ENCODE measurements at regions not wholly inside any gene's neighbourhood (a gene's known extent, or its start where the extent isn't known, plus 50 kb on each side); places are given as distances from the start of the nearest gene placed in this dataset.
"Not testable (repeated sequence)": the region's sequence is repeated elsewhere in the genome, so short reads cannot be mapped to it uniquely, and the experiment has no call there.

- DNase-seq = no peak
Measured at GRCh38 chr14:83533734-83534133, 1996.2 kb upstream of the FLRT2 start.

DNA sequence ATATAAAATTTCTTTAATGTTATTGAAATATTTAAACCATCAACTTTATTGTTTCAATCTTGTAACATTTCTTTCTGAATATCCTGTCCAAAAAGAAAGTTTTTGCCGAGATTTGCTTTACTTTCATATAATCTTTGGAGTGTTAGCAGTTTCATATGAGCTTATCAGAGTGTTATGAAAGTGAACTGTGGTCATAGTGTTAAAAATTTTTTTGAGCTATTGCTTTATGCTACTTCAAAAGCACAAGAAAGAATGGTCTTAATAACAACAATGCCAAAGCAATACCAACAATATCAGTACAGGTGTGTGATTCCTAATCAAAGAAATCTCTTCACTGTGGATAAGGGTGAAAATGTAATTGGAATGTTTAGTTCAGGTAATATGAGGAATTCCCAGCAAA is 1994.9 kb upstream of the FLRT2 start:
- no peak for DNase-seq

DNA sequence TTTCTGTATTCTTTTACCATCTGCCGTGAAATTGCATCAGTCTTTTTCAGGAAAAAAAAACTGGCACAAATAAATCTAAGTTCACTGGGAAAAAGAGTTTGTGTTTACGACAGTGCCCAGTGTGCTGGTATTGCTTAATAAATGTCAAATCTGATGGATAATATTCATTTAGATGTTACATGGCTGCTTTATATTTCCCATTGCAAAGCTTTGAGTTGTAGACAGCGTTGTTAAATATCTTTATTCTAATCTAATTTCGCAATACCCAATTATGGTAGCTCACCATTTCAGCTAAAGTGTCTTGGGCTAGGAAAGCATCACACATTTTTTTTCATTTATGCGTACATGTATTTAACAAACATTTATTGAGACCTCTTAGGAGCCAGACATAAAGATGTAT is 1994.5 kb upstream of the FLRT2 start:
- DNase-seq = no peak

- no peak for DNase-seq
Measured at GRCh38 chr14:83541147-83541546, 1988.8 kb upstream of the FLRT2 start.

- no peak for DNase-seq
Measured at GRCh38 chr14:83548061-83548839, 1981.7 kb upstream of the FLRT2 start.

GRCh38 chr14:83556065-83556464 is 1973.9 kb upstream of the FLRT2 start:
- DNase-seq = no peak

DNA sequence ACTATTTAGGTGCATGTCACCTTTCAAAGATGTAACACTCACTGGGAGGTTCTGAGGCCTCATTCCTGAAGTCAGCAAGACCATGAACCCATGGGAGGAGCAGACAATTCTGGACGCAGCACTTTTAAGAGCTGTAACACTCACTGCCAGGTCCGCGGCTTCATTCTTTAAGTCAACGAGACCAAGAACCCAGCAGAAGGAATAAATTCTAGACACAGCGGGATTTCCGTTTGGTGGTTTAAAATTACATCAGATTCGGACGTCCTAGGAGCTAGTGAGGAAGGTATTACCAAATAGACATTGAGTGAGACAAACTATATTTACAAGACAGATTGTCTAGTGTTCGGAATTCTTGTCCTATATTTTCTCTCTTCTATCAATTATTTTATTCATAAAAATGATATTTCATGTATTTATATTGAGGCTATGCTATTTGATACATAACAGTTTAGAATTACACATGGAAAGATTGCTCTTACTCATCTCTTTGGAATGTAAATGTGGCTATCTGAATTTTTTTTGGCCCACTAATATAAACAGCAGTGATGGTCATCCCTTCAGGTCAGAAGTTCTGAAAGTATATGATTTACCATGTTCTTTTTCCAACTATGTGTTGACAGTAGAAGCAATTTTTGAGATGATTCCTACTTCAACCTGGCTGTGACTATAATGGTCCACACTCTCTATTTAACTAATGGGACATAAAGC is 1973.0 kb upstream of the FLRT2 start:
- no peak for DNase-seq

DNA sequence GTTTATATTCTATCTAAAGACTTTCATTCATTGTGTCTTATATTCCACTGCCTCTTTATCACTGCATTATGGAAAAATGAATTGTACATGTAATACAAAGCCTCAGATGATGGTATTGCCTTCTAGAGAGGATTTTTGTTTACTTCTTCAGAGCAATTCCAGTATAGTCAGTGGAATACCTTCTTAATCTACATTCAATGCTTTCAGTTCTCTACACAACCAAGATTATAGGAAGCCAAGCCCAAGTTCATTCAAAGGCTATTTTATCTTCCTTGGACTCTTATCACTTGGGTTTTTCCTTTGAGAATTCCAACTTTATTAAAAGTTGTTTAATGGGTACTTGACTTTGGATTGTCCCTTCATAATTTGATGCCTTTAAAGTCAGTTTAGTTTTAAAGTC is 1971.0 kb upstream of the FLRT2 start:
- no peak for DNase-seq

- DNase-seq = no peak
Measured at GRCh38 chr14:83559721-83560120, 1970.2 kb upstream of the FLRT2 start.

GRCh38 chr14:83561261-83561660 is 1968.7 kb upstream of the FLRT2 start:
- DNase-seq = no peak

- no peak for DNase-seq
Measured at GRCh38 chr14:83566567-83566966, 1963.4 kb upstream of the FLRT2 start.

- no peak for DNase-seq
Measured at GRCh38 chr14:83568141-83568540, 1961.8 kb upstream of the FLRT2 start.

- DNase-seq = no peak
Measured at GRCh38 chr14:83575301-83575700, 1954.6 kb upstream of the FLRT2 start.

- DNase-seq = no peak
Measured at GRCh38 chr14:83583201-83583600, 1946.7 kb upstream of the FLRT2 start.

- DNase-seq = no peak
Measured at GRCh38 chr14:83594874-83595273, 1935.1 kb upstream of the FLRT2 start.

DNA sequence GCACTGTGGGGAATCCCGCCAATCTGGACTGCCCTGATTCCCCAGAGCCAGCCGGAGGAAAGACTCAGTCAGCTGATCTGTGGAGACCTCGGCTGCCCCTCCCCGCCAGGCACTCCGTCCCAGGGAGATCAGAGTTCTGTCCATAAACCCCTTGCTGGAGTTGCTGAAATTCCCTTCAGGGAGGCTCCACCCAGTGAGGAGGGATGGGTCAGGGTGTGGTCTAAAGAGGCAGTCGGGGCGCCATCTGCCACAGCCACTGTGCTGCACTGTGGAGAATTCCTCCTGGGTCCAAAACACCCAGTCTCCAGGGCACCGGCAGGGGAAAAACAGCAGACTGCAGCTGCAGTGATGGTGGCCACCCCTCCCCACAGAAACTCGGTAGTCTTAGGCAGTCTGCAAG is 1922.3 kb upstream of the FLRT2 start:
- no peak for DNase-seq

DNA sequence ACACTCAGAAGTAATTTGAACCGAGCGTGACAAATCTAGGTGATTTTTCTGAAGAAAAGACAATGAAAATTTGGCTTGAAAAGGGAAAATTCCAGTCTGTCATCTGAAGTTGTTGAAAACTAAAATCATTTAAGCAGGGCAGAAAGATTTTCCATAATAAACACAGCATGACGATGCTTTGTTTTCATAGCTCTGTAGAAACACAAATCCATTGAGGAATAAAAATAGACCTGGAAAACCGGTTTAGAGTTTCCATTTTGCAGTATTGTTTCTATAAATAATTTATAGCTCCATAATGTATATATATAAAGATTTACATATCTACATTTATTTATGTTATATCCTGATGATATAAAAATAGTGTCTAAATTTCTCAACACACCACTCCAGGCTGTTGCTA is 1918.5 kb upstream of the FLRT2 start:
- no peak for DNase-seq

DNA sequence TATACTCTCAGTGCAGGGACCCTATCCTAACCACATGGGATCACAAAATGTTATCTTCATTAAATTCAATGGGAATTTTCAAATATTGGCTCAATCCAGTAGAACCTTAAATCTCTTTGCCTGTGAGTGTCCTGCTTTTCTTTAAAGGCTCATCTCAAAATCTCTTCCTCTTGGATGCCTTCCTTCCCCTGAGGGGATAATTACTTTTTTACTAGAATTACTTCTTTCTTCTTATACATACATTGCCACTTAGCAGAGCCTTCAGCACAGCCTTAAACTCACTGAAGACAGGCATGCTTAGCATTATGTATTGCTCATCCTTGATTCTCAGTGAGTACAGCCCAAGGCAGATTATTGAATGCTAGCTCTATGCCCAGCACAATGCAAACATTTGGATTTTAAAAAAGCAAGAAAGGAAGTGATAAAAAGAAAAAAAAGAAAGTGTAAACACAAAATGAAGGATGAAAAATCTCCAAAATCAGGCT is 1918.0 kb upstream of the FLRT2 start:
- no peak for DNase-seq

DNA sequence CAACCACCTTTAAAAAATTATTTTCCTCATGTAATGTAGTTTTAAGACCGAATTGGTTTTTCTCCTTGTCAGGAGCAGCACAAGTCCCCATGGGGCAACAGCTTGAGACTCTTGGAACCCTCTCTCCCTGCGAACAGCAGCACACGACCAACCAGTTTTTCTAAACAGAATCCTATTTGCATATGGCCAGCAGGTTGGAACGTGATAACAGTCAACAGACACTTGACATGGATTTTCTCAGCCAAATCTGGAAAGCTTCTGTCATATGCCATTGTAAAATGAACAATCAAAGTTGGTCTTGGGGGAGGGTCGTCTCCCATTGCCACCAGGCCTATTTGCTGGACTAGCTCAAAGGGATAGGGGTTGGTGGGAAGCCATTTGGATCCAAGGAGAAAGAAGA is 1915.0 kb upstream of the FLRT2 start:
- no peak for DNase-seq

DNA sequence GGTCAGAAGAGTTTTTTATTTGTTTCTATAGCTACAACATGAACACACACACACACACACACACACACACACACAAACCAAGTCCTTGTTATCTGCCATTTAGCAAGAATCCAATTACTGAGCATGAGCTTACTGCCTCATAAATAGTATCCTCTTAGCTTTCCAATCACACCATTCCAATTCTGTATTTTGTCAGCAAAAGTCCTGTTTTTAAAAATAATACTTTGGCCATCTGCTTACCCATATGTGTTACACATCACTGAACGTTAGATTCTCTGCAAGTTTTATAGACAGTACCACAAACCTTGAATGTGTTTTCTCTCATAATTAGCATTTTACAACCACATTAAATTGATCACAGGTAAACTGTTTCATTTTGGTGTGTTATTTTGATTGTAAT is 1905.4 kb upstream of the FLRT2 start:
- no peak for DNase-seq

DNA sequence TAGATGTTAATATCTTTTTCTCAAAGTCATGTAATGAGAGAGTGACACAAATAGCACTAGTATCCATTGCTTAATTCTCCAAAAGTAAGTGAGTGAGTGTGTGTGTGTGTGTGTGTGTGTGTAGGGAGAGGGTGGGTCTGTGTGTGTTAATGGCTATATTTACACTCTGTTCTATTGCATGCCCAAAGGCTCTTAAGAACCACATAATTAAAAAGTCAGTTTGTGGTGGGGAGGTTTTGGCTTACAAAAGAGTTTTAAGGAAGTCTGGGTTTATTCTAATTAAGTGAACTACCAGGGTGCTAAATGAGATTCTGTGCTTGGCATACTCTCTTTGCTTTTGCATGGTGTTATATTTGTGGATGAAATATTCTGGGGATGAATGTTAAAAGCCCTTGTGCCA is 1897.6 kb upstream of the FLRT2 start:
- no peak for DNase-seq

DNA sequence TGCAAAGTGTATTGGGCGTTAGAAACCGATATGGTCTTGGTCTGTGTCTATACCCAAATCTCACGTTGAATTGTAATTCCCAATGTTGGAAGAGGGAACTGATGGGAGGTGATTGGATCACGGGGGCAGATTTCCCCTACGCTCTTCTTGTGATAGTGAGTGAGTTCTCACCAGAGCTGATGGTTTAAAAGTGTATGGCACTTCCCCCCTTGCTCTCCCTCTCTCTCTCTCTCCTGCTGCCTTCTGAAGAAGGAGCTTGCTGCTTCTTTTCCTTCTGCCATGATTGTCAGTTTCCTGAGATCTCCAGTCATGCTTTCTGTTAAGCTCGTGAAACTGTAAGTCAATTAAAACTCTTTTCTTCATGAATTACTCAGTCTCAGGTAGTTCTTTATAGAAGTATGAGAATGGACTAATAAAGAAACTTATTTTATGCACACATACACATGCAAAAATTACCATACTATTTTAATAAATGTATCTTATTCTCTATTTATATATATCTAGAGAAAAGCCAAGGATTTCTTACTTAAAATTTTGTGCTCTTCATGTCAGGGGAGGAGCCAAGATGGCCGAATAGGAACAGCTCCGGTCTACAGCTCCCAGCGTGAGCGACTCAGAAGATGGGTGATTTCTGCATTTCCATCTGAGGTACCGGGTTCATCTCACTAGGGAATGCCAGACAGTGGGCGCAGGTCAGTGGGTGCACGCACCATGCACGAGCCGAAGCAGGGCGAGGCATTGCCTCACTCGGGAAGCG is 1891.0 kb upstream of the FLRT2 start:
- DNase-seq = no peak

DNA sequence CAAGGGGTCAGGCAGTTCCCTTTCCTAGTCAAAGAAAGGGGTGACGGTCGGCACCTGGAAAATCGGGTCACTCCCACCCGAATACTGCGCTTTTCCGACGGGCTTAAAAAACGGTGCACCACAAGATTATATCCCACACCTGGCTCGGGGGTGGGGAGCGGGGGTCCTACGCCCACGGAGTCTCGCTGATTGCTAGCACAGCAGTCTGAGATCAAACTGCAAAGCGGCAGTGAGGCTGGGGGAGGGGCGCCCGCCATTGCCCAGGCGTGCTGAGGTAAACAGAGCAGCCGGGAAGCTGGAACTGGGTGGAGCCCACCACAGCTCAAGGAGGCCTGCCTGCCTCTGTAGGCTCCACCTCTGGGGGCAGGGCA is 1890.5 kb upstream of the FLRT2 start:
- not testable (repeated sequence) for DNase-seq

GRCh38 chr14:83646228-83646627 is 1883.7 kb upstream of the FLRT2 start:
- no peak for DNase-seq

Measured in NCI-H1417 treated with DMSO at 0.1 percent for 48 hours (cell line).